HepG2 (cell line): ENCODE measurements at regions not wholly inside any gene's neighbourhood (a gene's known extent, or its start where the extent isn't known, plus 50 kb on each side); places are given as distances from the start of the nearest gene placed in this dataset.

ENCODE experiments used
- ATAC-seq: fragments of 200-7000 bp; cut with Tn5 transposase; 3 replicates; pipeline ENCODE4 v1.9.1; 2020; ENCODE audit warnings: mild to moderate bottlenecking, moderate library complexity
- BruUV-seq: library from RNA; stranded (reverse); fragments of 400-500 nt; replicated peaks from 2 replicates; lab custom pipeline; 2021; lab: Mats Ljungman, UMichigan
- CTCF ChIA-PET: fragments of 300-600 bp; formaldehyde crosslinking; extraction: SDS; loops from one replicate; lab custom pipeline; 2021; ENCODE audit warnings: low total read pairs, inconsistent platforms, low intra/inter-chr PET ratio; lab: Yijun Ruan, JAX
- POLR2A ChIA-PET: fragments of 350-600 bp; sonication (Branson Sonifier 250); formaldehyde crosslinking; loops from one replicate; lab custom pipeline; 2020; ENCODE audit warnings: antibody characterized with exemption, inconsistent platforms; lab: Yijun Ruan, JAX
- DNase-seq: peaks from one replicate; pipeline ENCODE4 v3.0.0-alpha.2; 2015; ENCODE audit warnings: low spot score
- FAIRE-seq: peaks from 3 replicates; lab custom pipeline; 2011; peaks lifted over from hg19 to GRCh38; lab: Jason Lieb, UNC
- H2AFZ ChIP-seq: one replicate; pipeline ENCODE4 v1.6.1; 2011; ENCODE audit warnings: low read length, inconsistent platforms
- H3K27ac ChIP-seq: fragments of 300-600 bp; 3 replicates; pipeline ENCODE4 v1.8.0; 2011; ENCODE audit warnings: mixed run types, mild to moderate bottlenecking, mixed read lengths, low read length, inconsistent platforms; ENCODE audit not compliant: insufficient read depth; ENCODE audit errors: extremely low read length
- H3K27me3 ChIP-seq, 2 experiments: fragments of 200-600 bp in 1 of 2; 2 replicates in 1 of 2; 3 replicates in 1 of 2; pipeline versions ENCODE4 v1.6.0 to v1.8.0; 2011; ENCODE audit warnings: low read length in 2 of 2, mild to moderate bottlenecking in 2 of 2, moderate library complexity in 2 of 2, inconsistent platforms in 1 of 2; ENCODE audit not compliant: insufficient read depth in 2 of 2, control insufficient read depth in 1 of 2
- H3K36me3 ChIP-seq, 2 experiments: fragments of 200-600 bp in 1 of 2; replicated peaks in 1 of 2; 2 replicates in 1 of 2; 3 replicates in 1 of 2; pipeline versions ENCODE4 v1.5.1 to v1.8.0; 2011; ENCODE audit warnings: low read length in 2 of 2, inconsistent platforms in 1 of 2; ENCODE audit not compliant: insufficient read depth in 2 of 2, control insufficient read depth in 1 of 2
- H3K4me1 ChIP-seq: 2 replicates; pipeline ENCODE4 v1.5.1; 2012; ENCODE audit warnings: low read length, inconsistent platforms; ENCODE audit not compliant: insufficient read depth
- H3K4me2 ChIP-seq: 2 replicates; pipeline ENCODE4 v1.6.0; 2011; ENCODE audit warnings: low read depth, low read length, inconsistent platforms
- H3K4me3 ChIP-seq, 3 experiments: fragments of 200-600 bp in 1 of 3; sonication (generic), shearing (Covaris generic) in 1 of 3; replicated peaks in 1 of 3; 2 replicates each; pipeline ENCODE4 v1.5.1; 2011 to 2016; ENCODE audit warnings: low read length in 3 of 3, inconsistent platforms in 2 of 3, low read depth in 2 of 3, mild to moderate bottlenecking in 2 of 3, control low read depth in 1 of 3, mixed read lengths in 1 of 3; ENCODE audit not compliant: insufficient read depth in 1 of 3
- H3K79me2 ChIP-seq: one replicate; pipeline ENCODE4 v1.6.1; 2011; ENCODE audit warnings: low read length, inconsistent platforms; ENCODE audit not compliant: insufficient read depth
- H3K9ac ChIP-seq: 2 replicates; pipeline ENCODE4 v1.6.0; 2011; ENCODE audit warnings: mild to moderate bottlenecking, low read depth, low read length, inconsistent platforms; ENCODE audit not compliant: insufficient read depth
- H3K9me3 ChIP-seq: 2 replicates; pipeline ENCODE4 v1.5.1; 2012; ENCODE audit warnings: mild to moderate bottlenecking, low read length
- H4K20me1 ChIP-seq: 2 replicates; pipeline ENCODE4 v1.6.0; 2011; ENCODE audit warnings: inconsistent platforms, mild to moderate bottlenecking, low read length, moderate library complexity; ENCODE audit not compliant: insufficient read depth
- HNRNPK ChIP-seq: fragments of 200-400 bp; formaldehyde crosslinking; IDR thresholded peaks from 2 replicates; pipeline ENCODE4 v1.6.1; 2018; ENCODE audit warnings: low read length, low read depth, moderate library complexity, mild to moderate bottlenecking; ENCODE audit not compliant: poor library complexity, severe bottlenecking
- KDM4B ChIP-seq: sonication (generic); formaldehyde crosslinking; IDR thresholded peaks from 2 replicates; pipeline ENCODE4 v1.4.0; 2020; ENCODE audit warnings: missing genetic modification reagents
- PHF5A ChIP-seq: IDR thresholded peaks from one replicate; pipeline ENCODE4 v1.6.1; 2018; ENCODE audit warnings: low read depth, missing genetic modification reagents; ENCODE audit not compliant: unreplicated experiment
- TCF12 ChIP-seq, 2 experiments: fragments of 450-650 bp in 1 of 2; sonication (generic) in 1 of 2; formaldehyde crosslinking in 1 of 2; IDR thresholded peaks; 2 replicates each; pipeline versions ENCODE4 v1.6.1 to v1.8.0; 2017 to 2022; ENCODE audit warnings: antibody characterized with exemption in 1 of 2, mild to moderate bottlenecking in 1 of 2, missing genetic modification reagents in 1 of 2, moderate library complexity in 1 of 2
- TGIF2 ChIP-seq: IDR thresholded peaks from 2 replicates; pipeline ENCODE4 v1.6.1; 2016; ENCODE audit warnings: control low read depth, missing compliant biosample characterization
- ZFP41 ChIP-seq: sonication (generic); formaldehyde crosslinking; IDR thresholded peaks from 2 replicates; pipeline ENCODE4 v1.4.0; 2020; ENCODE audit warnings: mild to moderate bottlenecking, missing genetic modification reagents, borderline replicate concordance
- ZKSCAN5 ChIP-seq: sonication (generic); formaldehyde crosslinking; IDR thresholded peaks from 2 replicates; pipeline ENCODE4 v1.5.1; 2020; ENCODE audit warnings: mild to moderate bottlenecking, missing genetic modification reagents
- ZNF136 ChIP-seq: sonication (generic); formaldehyde crosslinking; IDR thresholded peaks from 2 replicates; pipeline ENCODE4 v1.8.1; 2022; ENCODE audit warnings: low read depth, mild to moderate bottlenecking, moderate library complexity, missing genetic modification reagents
- ZNF816 ChIP-seq: sonication (generic); formaldehyde crosslinking; IDR thresholded peaks from 2 replicates; pipeline ENCODE4 v1.8.0; 2022; ENCODE audit warnings: missing genetic modification reagents, mild to moderate bottlenecking, borderline replicate concordance
- ZNF878 ChIP-seq: sonication (generic); formaldehyde crosslinking; IDR thresholded peaks from 2 replicates; pipeline ENCODE4 v1.8.1; 2023; ENCODE audit warnings: mild to moderate bottlenecking, missing genetic modification reagents, moderate library complexity
- WGBS: methylation state at CpG from one replicate; pipeline ENCODE4 v1.1.6; 2017; ENCODE audit warnings: low lambda C conversion rate; 5-methylcytosine and 5-hydroxymethylcytosine counted together
- in situ Hi-C: cut with HindIII; loops from 2 replicates; pipeline ENCODE4 v1.10.0; 2017; ENCODE audit warnings: low pct_unique_long_range_greater_than_20kb; ENCODE audit not compliant: extremely low pct_ligation_motif_present
- intact Hi-C: fragments of 100-400 bp; cut with micrococcal nuclease; formaldehyde crosslinking; loops from one replicate; pipeline ENCODE4 v1.10.0; 2022; ENCODE audit not compliant: unreplicated experiment
- TF ChIP-seq, protein P1 (sequence below): sonication (generic); formaldehyde crosslinking; IDR thresholded peaks from 2 replicates; pipeline ENCODE4 v1.4.0; 2020; ENCODE audit warnings: missing genetic modification reagents
- TF ChIP-seq, protein P2 (sequence below): sonication (generic); formaldehyde crosslinking; IDR thresholded peaks from 2 replicates; pipeline ENCODE4 v1.4.0; 2020; ENCODE audit warnings: mild to moderate bottlenecking, missing genetic modification reagents
- TF ChIP-seq, protein P3 (sequence below): IDR thresholded peaks from 2 replicates; pipeline ENCODE4 v1.6.1; 2016; ENCODE audit warnings: low read depth, borderline replicate concordance

DNA sequence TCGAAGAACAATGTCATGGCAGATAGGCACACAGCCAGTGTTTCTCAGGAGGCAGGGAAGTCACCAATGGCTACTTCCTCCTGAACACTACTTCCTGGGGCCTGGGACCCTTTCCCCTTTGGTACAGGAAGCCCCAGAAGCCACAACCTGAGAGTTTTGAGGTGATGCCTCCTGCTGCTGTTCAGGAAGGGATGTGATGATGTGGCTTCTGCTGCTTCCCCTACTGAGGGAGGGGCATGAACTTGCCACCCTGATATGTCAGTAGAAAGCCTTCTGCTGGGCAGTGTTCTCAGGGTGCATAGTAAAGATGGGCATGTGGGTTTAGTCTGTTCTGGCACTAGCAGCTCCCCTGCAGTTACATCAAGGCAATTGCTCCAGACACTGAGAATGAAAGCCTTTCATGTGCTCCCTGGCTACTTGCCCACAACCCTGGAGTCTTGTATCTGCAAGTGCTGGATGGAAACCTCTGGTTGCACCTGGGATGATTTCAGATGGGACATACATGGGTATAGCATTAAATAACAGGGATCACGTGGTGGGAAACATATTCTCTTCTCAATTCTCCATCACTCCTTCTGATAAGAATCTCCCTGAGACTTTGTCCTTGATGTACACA, 69.3 kb downstream of the ADRA2A start:
- in situ Hi-C loops (no loop called here), intact Hi-C loops (no loop called here)
- WGBS = 0% methylated on average over 2 of the region's 2 CpGs
- TF ChIP-seq ZKSCAN5 (CRISPR knock-in tag) = no peak
- TF ChIP-seq ZNF878 (CRISPR knock-in tag) = no peak
- TF ChIP-seq HNRNPK = no peak
- no peak for TF ChIP-seq ZNF136 (CRISPR knock-in tag)
- TF ChIP-seq, protein P1, sequence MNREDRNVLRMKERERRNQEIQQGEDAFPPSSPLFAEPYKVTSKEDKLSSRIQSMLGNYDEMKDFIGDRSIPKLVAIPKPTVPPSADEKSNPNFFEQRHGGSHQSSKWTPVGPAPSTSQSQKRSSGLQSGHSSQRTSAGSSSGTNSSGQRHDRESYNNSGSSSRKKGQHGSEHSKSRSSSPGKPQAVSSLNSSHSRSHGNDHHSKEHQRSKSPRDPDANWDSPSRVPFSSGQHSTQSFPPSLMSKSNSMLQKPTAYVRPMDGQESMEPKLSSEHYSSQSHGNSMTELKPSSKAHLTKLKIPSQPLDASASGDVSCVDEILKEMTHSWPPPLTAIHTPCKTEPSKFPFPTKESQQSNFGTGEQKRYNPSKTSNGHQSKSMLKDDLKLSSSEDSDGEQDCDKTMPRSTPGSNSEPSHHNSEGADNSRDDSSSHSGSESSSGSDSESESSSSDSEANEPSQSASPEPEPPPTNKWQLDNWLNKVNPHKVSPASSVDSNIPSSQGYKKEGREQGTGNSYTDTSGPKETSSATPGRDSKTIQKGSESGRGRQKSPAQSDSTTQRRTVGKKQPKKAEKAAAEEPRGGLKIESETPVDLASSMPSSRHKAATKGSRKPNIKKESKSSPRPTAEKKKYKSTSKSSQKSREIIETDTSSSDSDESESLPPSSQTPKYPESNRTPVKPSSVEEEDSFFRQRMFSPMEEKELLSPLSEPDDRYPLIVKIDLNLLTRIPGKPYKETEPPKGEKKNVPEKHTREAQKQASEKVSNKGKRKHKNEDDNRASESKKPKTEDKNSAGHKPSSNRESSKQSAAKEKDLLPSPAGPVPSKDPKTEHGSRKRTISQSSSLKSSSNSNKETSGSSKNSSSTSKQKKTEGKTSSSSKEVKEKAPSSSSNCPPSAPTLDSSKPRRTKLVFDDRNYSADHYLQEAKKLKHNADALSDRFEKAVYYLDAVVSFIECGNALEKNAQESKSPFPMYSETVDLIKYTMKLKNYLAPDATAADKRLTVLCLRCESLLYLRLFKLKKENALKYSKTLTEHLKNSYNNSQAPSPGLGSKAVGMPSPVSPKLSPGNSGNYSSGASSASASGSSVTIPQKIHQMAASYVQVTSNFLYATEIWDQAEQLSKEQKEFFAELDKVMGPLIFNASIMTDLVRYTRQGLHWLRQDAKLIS (CRISPR knock-in tag) = no peak
- TF ChIP-seq KDM4B (CRISPR knock-in tag) = no peak
- TF ChIP-seq TCF12 (IDR thresholded peaks at IDR 0.05) = no peak
- TF ChIP-seq TCF12 (CRISPR knock-in tag; IDR thresholded peaks at IDR 0.05) = no peak
- TF ChIP-seq, protein P2, sequence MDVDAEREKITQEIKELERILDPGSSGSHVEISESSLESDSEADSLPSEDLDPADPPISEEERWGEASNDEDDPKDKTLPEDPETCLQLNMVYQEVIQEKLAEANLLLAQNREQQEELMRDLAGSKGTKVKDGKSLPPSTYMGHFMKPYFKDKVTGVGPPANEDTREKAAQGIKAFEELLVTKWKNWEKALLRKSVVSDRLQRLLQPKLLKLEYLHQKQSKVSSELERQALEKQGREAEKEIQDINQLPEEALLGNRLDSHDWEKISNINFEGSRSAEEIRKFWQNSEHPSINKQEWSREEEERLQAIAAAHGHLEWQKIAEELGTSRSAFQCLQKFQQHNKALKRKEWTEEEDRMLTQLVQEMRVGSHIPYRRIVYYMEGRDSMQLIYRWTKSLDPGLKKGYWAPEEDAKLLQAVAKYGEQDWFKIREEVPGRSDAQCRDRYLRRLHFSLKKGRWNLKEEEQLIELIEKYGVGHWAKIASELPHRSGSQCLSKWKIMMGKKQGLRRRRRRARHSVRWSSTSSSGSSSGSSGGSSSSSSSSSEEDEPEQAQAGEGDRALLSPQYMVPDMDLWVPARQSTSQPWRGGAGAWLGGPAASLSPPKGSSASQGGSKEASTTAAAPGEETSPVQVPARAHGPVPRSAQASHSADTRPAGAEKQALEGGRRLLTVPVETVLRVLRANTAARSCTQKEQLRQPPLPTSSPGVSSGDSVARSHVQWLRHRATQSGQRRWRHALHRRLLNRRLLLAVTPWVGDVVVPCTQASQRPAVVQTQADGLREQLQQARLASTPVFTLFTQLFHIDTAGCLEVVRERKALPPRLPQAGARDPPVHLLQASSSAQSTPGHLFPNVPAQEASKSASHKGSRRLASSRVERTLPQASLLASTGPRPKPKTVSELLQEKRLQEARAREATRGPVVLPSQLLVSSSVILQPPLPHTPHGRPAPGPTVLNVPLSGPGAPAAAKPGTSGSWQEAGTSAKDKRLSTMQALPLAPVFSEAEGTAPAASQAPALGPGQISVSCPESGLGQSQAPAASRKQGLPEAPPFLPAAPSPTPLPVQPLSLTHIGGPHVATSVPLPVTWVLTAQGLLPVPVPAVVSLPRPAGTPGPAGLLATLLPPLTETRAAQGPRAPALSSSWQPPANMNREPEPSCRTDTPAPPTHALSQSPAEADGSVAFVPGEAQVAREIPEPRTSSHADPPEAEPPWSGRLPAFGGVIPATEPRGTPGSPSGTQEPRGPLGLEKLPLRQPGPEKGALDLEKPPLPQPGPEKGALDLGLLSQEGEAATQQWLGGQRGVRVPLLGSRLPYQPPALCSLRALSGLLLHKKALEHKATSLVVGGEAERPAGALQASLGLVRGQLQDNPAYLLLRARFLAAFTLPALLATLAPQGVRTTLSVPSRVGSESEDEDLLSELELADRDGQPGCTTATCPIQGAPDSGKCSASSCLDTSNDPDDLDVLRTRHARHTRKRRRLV (CRISPR knock-in tag) = no peak
- no peak for TF ChIP-seq ZFP41 (CRISPR knock-in tag)
- TF ChIP-seq, protein P3, sequence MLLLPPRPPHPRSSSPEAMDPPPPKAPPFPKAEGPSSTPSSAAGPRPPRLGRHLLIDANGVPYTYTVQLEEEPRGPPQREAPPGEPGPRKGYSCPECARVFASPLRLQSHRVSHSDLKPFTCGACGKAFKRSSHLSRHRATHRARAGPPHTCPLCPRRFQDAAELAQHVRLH = no peak
- no peak for TF ChIP-seq ZNF816 (CRISPR knock-in tag)
- TF ChIP-seq PHF5A (CRISPR knock-in tag) = no peak
- no peak for TF ChIP-seq TGIF2

More for the DNA sequence above, 69.3 kb downstream of the ADRA2A start:
- Histone ChIP-seq H3K9ac (no peak overlapping the region), H2AFZ (no peak overlapping the region), H3K27ac (no peak overlapping the region), H3K4me2 (no peak overlapping the region), H3K9me3 (no peaks in the 10 kb centered on the region), H3K36me3 (no peaks in the 10 kb centered on the region), H3K4me3 (no peak overlapping the region), H3K4me1 (no peaks in the 10 kb centered on the region), H4K20me1 (no peaks in the 10 kb centered on the region), H3K27me3 (peaks cover 1 to 11% of the 10 kb centered on the region in 2 experiments; a peak in 2 of 5 replicates), H3K79me2 (no peaks in the 10 kb centered on the region)
- FAIRE-seq (no peak), DNase-seq (no peak), ATAC-seq (no peak)
- ChIA-PET CTCF (no interaction called here), POLR2A (no interaction called here)
- BruUV-seq = no TSS peak
